H9 (cell line): ENCODE measurements at regions not wholly inside any gene's neighbourhood (a gene's known extent, or its start where the extent isn't known, plus 50 kb on each side); places are given as distances from the start of the nearest gene placed in this dataset.

Experiments
- DNase-seq: peaks from one replicate; pipeline ENCODE4 v3.0.0-alpha.2; 2017
- H2AFZ ChIP-seq: one replicate; pipeline ENCODE4 v1.6.1; 2013; ENCODE audit warnings: mild to moderate bottlenecking, low read length, control low read depth, moderate library complexity
- H2AK5ac ChIP-seq: 2 replicates; pipeline ENCODE4 v1.6.1; 2013; ENCODE audit warnings: low read length, control low read depth, mixed read lengths; ENCODE audit not compliant: insufficient read length
- H2BK120ac ChIP-seq: one replicate; pipeline ENCODE4 v1.6.1; 2013; ENCODE audit warnings: low read depth, mild to moderate bottlenecking, low read length, control low read depth, inconsistent platforms; ENCODE audit not compliant: poor library complexity, severe bottlenecking
- H2BK12ac ChIP-seq: 2 replicates; pipeline ENCODE4 v1.6.1; 2013; ENCODE audit warnings: low read length, control low read depth, mixed read lengths, low read depth; ENCODE audit not compliant: insufficient read length
- H2BK15ac ChIP-seq: 2 replicates; pipeline ENCODE4 v1.6.1; 2013; ENCODE audit warnings: low read depth, low read length, control low read depth
- H2BK20ac ChIP-seq: one replicate; pipeline ENCODE4 v1.6.1; 2013; ENCODE audit warnings: low read depth, mild to moderate bottlenecking, low read length, control low read depth, inconsistent platforms; ENCODE audit not compliant: poor library complexity, severe bottlenecking
- H2BK5ac ChIP-seq: 2 replicates; pipeline ENCODE4 v1.6.1; 2013; ENCODE audit warnings: low read length, control low read depth, mixed read lengths; ENCODE audit not compliant: insufficient read length
- H3K14ac ChIP-seq: 2 replicates; pipeline ENCODE4 v1.6.1; 2013; ENCODE audit warnings: low read length, control low read depth; ENCODE audit not compliant: insufficient read depth
- H3K18ac ChIP-seq: 2 replicates; pipeline ENCODE4 v1.6.1; 2013; ENCODE audit warnings: low read depth, mild to moderate bottlenecking, mixed read lengths, low read length, control low read depth; ENCODE audit not compliant: insufficient read length
- H3K23ac ChIP-seq: 2 replicates; pipeline ENCODE4 v1.6.1; 2013; ENCODE audit warnings: low read length, control low read depth, mixed read lengths, low read depth; ENCODE audit not compliant: insufficient read length
- H3K23me2 ChIP-seq: 2 replicates; pipeline ENCODE4 v1.6.1; 2013; ENCODE audit warnings: low read depth, mild to moderate bottlenecking, mixed read lengths, low read length, control low read depth; ENCODE audit not compliant: insufficient read length, poor library complexity, severe bottlenecking
- H3K27ac ChIP-seq: 2 replicates; pipeline ENCODE4 v1.5.1; 2013; ENCODE audit warnings: low read length, control low read depth, mixed read lengths, low read depth; ENCODE audit not compliant: insufficient read length
- H3K27me3 ChIP-seq: 2 replicates; pipeline ENCODE4 v1.6.1; 2013; ENCODE audit warnings: low read length, control low read depth, inconsistent platforms; ENCODE audit not compliant: insufficient read depth
- H3K4ac ChIP-seq: 2 replicates; pipeline ENCODE4 v1.6.1; 2013; ENCODE audit warnings: low read depth, mild to moderate bottlenecking, control low read depth, inconsistent platforms, low read length, moderate library complexity
- H3K4me1 ChIP-seq: 2 replicates; pipeline ENCODE4 v1.6.1; 2013; ENCODE audit warnings: low read length, control low read depth, inconsistent platforms; ENCODE audit not compliant: insufficient read depth
- H3K4me2 ChIP-seq: 2 replicates; pipeline ENCODE4 v1.6.1; 2013; ENCODE audit warnings: low read length, control low read depth, mixed read lengths; ENCODE audit not compliant: insufficient read length, insufficient read depth
- H3K56ac ChIP-seq: 2 replicates; pipeline ENCODE4 v1.6.1; 2013; ENCODE audit warnings: low read depth, mild to moderate bottlenecking, mixed read lengths, low read length, control low read depth; ENCODE audit not compliant: insufficient read length
- H3K79me1 ChIP-seq: 2 replicates; pipeline ENCODE4 v1.6.1; 2013; ENCODE audit warnings: low read depth, mild to moderate bottlenecking, moderate library complexity, low read length, control low read depth, inconsistent platforms; ENCODE audit not compliant: insufficient read depth, poor library complexity, severe bottlenecking
- H3K79me2 ChIP-seq: 2 replicates; pipeline ENCODE4 v1.6.1; 2013; ENCODE audit warnings: low read length, control low read depth, inconsistent platforms; ENCODE audit not compliant: insufficient read depth
- H3K9ac ChIP-seq: 2 replicates; pipeline ENCODE4 v1.6.1; 2013; ENCODE audit warnings: low read length, control low read depth, mixed read lengths; ENCODE audit not compliant: insufficient read length; ENCODE audit errors: extremely low read depth
- H3K9me3 ChIP-seq: one replicate; pipeline ENCODE4 v1.6.1; 2013; ENCODE audit warnings: low read depth, low read length, inconsistent platforms; ENCODE audit not compliant: control insufficient read depth
- H3T11ph ChIP-seq: one replicate; pipeline ENCODE4 v1.6.1; 2013; ENCODE audit warnings: mild to moderate bottlenecking, low read length, control low read depth, inconsistent platforms
- H4K20me1 ChIP-seq: one replicate; pipeline ENCODE4 v1.6.1; 2013; ENCODE audit not compliant: control insufficient read depth, insufficient read length, insufficient read depth
- H4K5ac ChIP-seq: 2 replicates; pipeline ENCODE4 v1.6.1; 2013; ENCODE audit warnings: low read depth, mild to moderate bottlenecking, mixed read lengths, low read length, control low read depth; ENCODE audit not compliant: insufficient read length
- H4K8ac ChIP-seq: replicated peaks from 2 replicates; pipeline ENCODE4 v1.6.1; 2013; ENCODE audit warnings: low read length, control low read depth, mixed read lengths, low read depth; ENCODE audit not compliant: insufficient read length
- H4K91ac ChIP-seq: 2 replicates; pipeline ENCODE4 v1.6.1; 2013; ENCODE audit warnings: low read depth, mild to moderate bottlenecking, moderate library complexity, mixed read lengths, low read length, control low read depth; ENCODE audit not compliant: insufficient read length
- H3K27ac Mint-ChIP-seq, 3 experiments: 2 replicates in 2 of 3; 3 replicates in 1 of 3; pipeline ENCODE4 v1.8.0; 2020 to 2021; ENCODE audit warnings: mixed read lengths in 3 of 3, mild to moderate bottlenecking in 1 of 3, moderate library complexity in 1 of 3
- H3K27me3 Mint-ChIP-seq: 2 replicates; pipeline ENCODE4 v1.8.0; 2021; ENCODE audit warnings: low read depth, mild to moderate bottlenecking, moderate library complexity, mixed read lengths
- H3K36me3 Mint-ChIP-seq, 3 experiments: 2 replicates in 2 of 3; 3 replicates in 1 of 3; pipeline ENCODE4 v1.8.0; 2020 to 2021; ENCODE audit warnings: low read depth in 3 of 3, mixed read lengths in 3 of 3; ENCODE audit not compliant: insufficient read depth in 1 of 3
- H3K4me1 Mint-ChIP-seq, 2 experiments: 2 replicates each; pipeline ENCODE4 v1.8.0; 2020; ENCODE audit warnings: mixed read lengths in 2 of 2
- H3K4me3 Mint-ChIP-seq, 2 experiments: 2 replicates in 1 of 2; 3 replicates in 1 of 2; pipeline ENCODE4 v1.8.0; 2020 to 2021; ENCODE audit warnings: mild to moderate bottlenecking in 2 of 2, mixed read lengths in 2 of 2, moderate library complexity in 1 of 2
- H3K9me3 Mint-ChIP-seq, 2 experiments: 2 replicates in 1 of 2; 3 replicates in 1 of 2; pipeline ENCODE4 v1.8.0; 2020; ENCODE audit warnings: mild to moderate bottlenecking in 2 of 2, mixed read lengths in 2 of 2, moderate library complexity in 1 of 2
- WGBS: extraction: QIAGEN DNeasy Blood & Tissue Kit; methylation state at CpG from one replicate; pipeline ENCODE4 v1.1.7; 2013; ENCODE audit warnings: missing lambda C conversion rate, low lambda C conversion rate, mixed read lengths; ENCODE audit not compliant: insufficient read length; ENCODE audit errors: extremely low coverage; 5-methylcytosine and 5-hydroxymethylcytosine counted together
- TF ChIP-seq, protein P1 (sequence below): fragments of 200-600 bp; sonication (generic); conservative IDR thresholded peaks from 3 replicates; pipeline ENCODE4 v1.8.0; 2021; ENCODE audit warnings: antibody characterized with exemption, mild to moderate bottlenecking

DNA sequence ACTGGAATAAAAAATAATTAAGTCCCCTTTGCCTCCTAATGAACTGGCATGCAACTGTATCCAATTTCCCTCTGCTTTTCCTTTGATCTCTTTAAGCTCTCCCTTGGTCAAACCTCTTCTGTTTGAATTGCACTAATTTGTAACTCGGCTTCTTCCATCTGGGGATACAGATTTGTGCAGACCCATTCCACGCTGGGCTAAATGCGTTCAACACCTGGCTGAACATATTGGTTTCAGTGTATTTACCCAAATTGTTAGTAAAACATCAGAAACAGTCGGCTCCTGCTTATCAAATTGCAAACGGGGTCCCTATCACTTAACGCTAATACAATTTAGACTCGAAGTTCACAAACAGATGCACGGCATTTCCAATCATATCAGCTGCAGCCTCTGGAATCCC, 124.9 kb upstream of the TAPT1 start:
- no peaks in the 10 kb centered on the region for H3K27me3 ChIP-seq
- no peak overlapping the region for H3K14ac ChIP-seq
- H3K27ac Mint-ChIP-seq = no peak overlapping the region
- no peak overlapping the region for H3K56ac ChIP-seq
- H3K27me3 Mint-ChIP-seq = no peaks in the 10 kb centered on the region
- no peak overlapping the region for H2AK5ac ChIP-seq
- H2BK5ac ChIP-seq = no peak overlapping the region
- H3K4me3 Mint-ChIP-seq = no peak overlapping the region
- H3K27ac ChIP-seq = no peak overlapping the region
- no peak overlapping the region for H4K91ac ChIP-seq
- no peak overlapping the region for H3K4ac ChIP-seq
- no peak overlapping the region for H2BK20ac ChIP-seq
- no peak overlapping the region for H2BK15ac ChIP-seq
- H3T11ph ChIP-seq = no peak overlapping the region
- H2AFZ ChIP-seq = no peak overlapping the region
- H2BK120ac ChIP-seq = no peak overlapping the region
- no peaks in the 10 kb centered on the region for H3K4me1 ChIP-seq
- no peaks in the 10 kb centered on the region for H3K23me2 ChIP-seq
- no peak overlapping the region for H3K4me2 ChIP-seq
- no peak overlapping the region for H3K23ac ChIP-seq
- WGBS = no CpG with 5 or more reads among the region's 8 CpGs
- H2BK12ac ChIP-seq = no peak overlapping the region
- TF ChIP-seq, protein P1, sequence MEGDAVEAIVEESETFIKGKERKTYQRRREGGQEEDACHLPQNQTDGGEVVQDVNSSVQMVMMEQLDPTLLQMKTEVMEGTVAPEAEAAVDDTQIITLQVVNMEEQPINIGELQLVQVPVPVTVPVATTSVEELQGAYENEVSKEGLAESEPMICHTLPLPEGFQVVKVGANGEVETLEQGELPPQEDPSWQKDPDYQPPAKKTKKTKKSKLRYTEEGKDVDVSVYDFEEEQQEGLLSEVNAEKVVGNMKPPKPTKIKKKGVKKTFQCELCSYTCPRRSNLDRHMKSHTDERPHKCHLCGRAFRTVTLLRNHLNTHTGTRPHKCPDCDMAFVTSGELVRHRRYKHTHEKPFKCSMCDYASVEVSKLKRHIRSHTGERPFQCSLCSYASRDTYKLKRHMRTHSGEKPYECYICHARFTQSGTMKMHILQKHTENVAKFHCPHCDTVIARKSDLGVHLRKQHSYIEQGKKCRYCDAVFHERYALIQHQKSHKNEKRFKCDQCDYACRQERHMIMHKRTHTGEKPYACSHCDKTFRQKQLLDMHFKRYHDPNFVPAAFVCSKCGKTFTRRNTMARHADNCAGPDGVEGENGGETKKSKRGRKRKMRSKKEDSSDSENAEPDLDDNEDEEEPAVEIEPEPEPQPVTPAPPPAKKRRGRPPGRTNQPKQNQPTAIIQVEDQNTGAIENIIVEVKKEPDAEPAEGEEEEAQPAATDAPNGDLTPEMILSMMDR = no peak
- no peak overlapping the region for H4K5ac ChIP-seq
- H3K36me3 Mint-ChIP-seq = no peaks in the 10 kb centered on the region; a peak in 1 of 7 replicates
- peaks cover 27 to 31% of the 10 kb centered on the region in 2 experiments for H3K4me1 Mint-ChIP-seq
- H4K8ac ChIP-seq = no peak overlapping the region
- H3K9me3 ChIP-seq = no peaks in the 10 kb centered on the region
- H3K18ac ChIP-seq = no peak overlapping the region
- no peaks in the 10 kb centered on the region for H3K79me2 ChIP-seq
- no peak for DNase-seq
- H3K9ac ChIP-seq = no peak overlapping the region
- no peaks in the 10 kb centered on the region for H4K20me1 ChIP-seq
- H3K9me3 Mint-ChIP-seq = no peaks in the 10 kb centered on the region
- no peaks in the 10 kb centered on the region for H3K79me1 ChIP-seq
